ENCODE measurements at regions not wholly inside any gene's neighbourhood (a gene's known extent, or its start where the extent isn't known, plus 50 kb on each side); places are given as distances from the start of the nearest gene placed in this dataset.

- no peak for TF ChIP-seq ESRRA (CRISPR knock-in tag; IDR thresholded peaks at IDR 0.05; ENCODE audit: borderline replicate concordance)
- TF ChIP-seq, protein P1, sequence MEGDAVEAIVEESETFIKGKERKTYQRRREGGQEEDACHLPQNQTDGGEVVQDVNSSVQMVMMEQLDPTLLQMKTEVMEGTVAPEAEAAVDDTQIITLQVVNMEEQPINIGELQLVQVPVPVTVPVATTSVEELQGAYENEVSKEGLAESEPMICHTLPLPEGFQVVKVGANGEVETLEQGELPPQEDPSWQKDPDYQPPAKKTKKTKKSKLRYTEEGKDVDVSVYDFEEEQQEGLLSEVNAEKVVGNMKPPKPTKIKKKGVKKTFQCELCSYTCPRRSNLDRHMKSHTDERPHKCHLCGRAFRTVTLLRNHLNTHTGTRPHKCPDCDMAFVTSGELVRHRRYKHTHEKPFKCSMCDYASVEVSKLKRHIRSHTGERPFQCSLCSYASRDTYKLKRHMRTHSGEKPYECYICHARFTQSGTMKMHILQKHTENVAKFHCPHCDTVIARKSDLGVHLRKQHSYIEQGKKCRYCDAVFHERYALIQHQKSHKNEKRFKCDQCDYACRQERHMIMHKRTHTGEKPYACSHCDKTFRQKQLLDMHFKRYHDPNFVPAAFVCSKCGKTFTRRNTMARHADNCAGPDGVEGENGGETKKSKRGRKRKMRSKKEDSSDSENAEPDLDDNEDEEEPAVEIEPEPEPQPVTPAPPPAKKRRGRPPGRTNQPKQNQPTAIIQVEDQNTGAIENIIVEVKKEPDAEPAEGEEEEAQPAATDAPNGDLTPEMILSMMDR (IDR thresholded peaks at IDR 0.05), result no peak
Measured at GRCh38 chr12:16492820-16493797, 112.9 kb downstream of the LMO3 start.
